OCI-LY7 (cell line): ENCODE measurements at regions not wholly inside any gene's neighbourhood (a gene's known extent, or its start where the extent isn't known, plus 50 kb on each side); places are given as distances from the start of the nearest gene placed in this dataset.

Experiments
- BruUV-seq: library from RNA; stranded (reverse); fragments of 400-500 nt; replicated peaks from 2 replicates; lab custom pipeline; 2021; lab: Mats Ljungman, UMichigan
- CTCF ChIA-PET: fragments of 300-600 bp; sonication (Branson Sonifier 250); formaldehyde crosslinking; loops from one replicate; lab custom pipeline; 2022; ENCODE audit warnings: antibody characterized with exemption; ENCODE audit not compliant: unreplicated experiment; lab: Charles Lee
- POLR2A ChIA-PET: fragments of 300-600 bp; sonication (Branson Sonifier 250); formaldehyde crosslinking; loops from one replicate; lab custom pipeline; 2022; ENCODE audit warnings: antibody characterized with exemption; lab: Charles Lee
- DNase-seq: peaks from one replicate; pipeline ENCODE4 v3.0.0-alpha.2; 2015; ENCODE audit warnings: low spot score
- H2AFZ ChIP-seq: fragments of 200-600 bp; sonication (generic), shearing (Covaris generic); 2 replicates; pipeline ENCODE4 v1.6.1; 2014; ENCODE audit warnings: mild to moderate bottlenecking, antibody characterized with exemption, low read length, moderate library complexity
- H3K27ac ChIP-seq: fragments of 200-600 bp; sonication (generic); 2 replicates; pipeline ENCODE4 v1.5.1; 2014; ENCODE audit warnings: mixed run types, low read depth, mild to moderate bottlenecking, moderate library complexity, low read length, inconsistent platforms; ENCODE audit not compliant: poor library complexity, severe bottlenecking
- H3K36me3 ChIP-seq: fragments of 200-600 bp; sonication (generic); 2 replicates; pipeline ENCODE4 v1.6.1; 2014; ENCODE audit warnings: mild to moderate bottlenecking, antibody characterized with exemption, low read length, moderate library complexity, mixed read lengths; ENCODE audit not compliant: insufficient read depth
- H3K4me1 ChIP-seq: fragments of 200-600 bp; sonication (generic); 2 replicates; pipeline ENCODE4 v1.5.1; 2014; ENCODE audit warnings: mild to moderate bottlenecking, low read length; ENCODE audit not compliant: insufficient read depth, poor library complexity, severe bottlenecking
- H3K4me2 ChIP-seq: fragments of 200-600 bp; sonication (generic); 2 replicates; pipeline ENCODE4 v1.6.1; 2014; ENCODE audit warnings: mild to moderate bottlenecking, low read length
- H3K4me3 ChIP-seq: fragments of 200-600 bp; sonication (generic); 2 replicates; pipeline ENCODE4 v1.5.1; 2014; ENCODE audit warnings: mild to moderate bottlenecking, low read depth, low read length; ENCODE audit not compliant: poor library complexity, severe bottlenecking
- H3K79me2 ChIP-seq: fragments of 200-600 bp; sonication (generic); 2 replicates; pipeline ENCODE4 v1.6.1; 2016; ENCODE audit warnings: low read depth, mild to moderate bottlenecking, low read length, moderate library complexity, mixed read lengths; ENCODE audit not compliant: insufficient read depth
- H3K9me2 ChIP-seq: fragments of 200-600 bp; sonication (generic); 2 replicates; pipeline ENCODE4 v1.6.1; 2016; ENCODE audit warnings: mild to moderate bottlenecking, low read length, mixed read lengths; ENCODE audit not compliant: insufficient read depth
- H3K9me3 ChIP-seq: fragments of 200-600 bp; sonication (generic); 2 replicates; pipeline ENCODE4 v1.6.1; 2014; ENCODE audit warnings: mild to moderate bottlenecking, mixed run types, low read length, mixed read lengths
- H4K20me1 ChIP-seq: fragments of 200-600 bp; sonication (generic); 2 replicates; pipeline ENCODE4 v1.6.1; 2014; ENCODE audit warnings: mild to moderate bottlenecking, antibody characterized with exemption, low read length, moderate library complexity, mixed read lengths; ENCODE audit not compliant: insufficient read depth
- EZH2phosphoT487 ChIP-seq: fragments of 200-600 bp; sonication (generic); IDR thresholded peaks from 2 replicates; pipeline ENCODE4 v1.6.1; 2018; ENCODE audit warnings: low read depth, borderline replicate concordance, mild to moderate bottlenecking, mixed run types, antibody characterized with exemption, low read length, moderate library complexity, mixed read lengths
- intact Hi-C: fragments of 100-400 bp; cut with micrococcal nuclease; formaldehyde crosslinking; loops from one replicate; pipeline ENCODE4 v1.10.0; 2022; ENCODE audit not compliant: unreplicated experiment
- TF ChIP-seq, protein P1 (sequence below): fragments of 200-600 bp; sonication (generic); conservative IDR thresholded peaks from 2 replicates; pipeline ENCODE4 v1.5.1; 2014; ENCODE audit warnings: mild to moderate bottlenecking, antibody characterized with exemption, low read length, moderate library complexity, mixed read lengths

DNA sequence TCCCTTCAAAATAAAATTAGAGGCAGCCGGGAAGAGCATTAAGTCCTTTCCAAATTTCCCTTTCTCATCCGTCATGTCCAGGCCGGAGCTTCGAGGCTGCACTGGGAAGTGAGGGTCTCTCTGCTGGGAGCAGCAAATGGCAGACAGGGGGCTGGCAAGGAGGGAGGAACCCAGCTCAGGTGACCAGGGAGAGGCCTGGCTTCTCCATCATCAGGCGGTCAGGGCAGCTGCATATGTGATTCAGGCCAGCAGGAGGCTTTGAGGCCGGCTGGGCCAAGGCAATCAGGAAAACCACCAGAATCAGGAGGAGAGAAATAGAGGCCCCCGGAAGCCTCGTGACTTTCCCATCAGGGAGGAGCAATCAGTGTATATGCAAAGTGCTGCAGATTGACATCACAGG, 85.0 kb upstream of the RPL38 start:
- H3K9me2 ChIP-seq = no peaks in the 10 kb centered on the region
- ChIA-PET POLR2A (interaction anchor here (0.5 kb wide), 1 partner anchor 1321 kb away, joined by 3 read pairs; no protein-coding TSS in a partner anchor), CTCF (no interaction called here)
- no peak overlapping the region for H3K27ac ChIP-seq
- no peak for DNase-seq
- H4K20me1 ChIP-seq = no peaks in the 10 kb centered on the region
- no peak overlapping the region for H2AFZ ChIP-seq
- no peak overlapping the region for H3K4me3 ChIP-seq
- H3K9me3 ChIP-seq = no peaks in the 10 kb centered on the region
- no peaks in the 10 kb centered on the region for H3K79me2 ChIP-seq
- no peaks in the 10 kb centered on the region for H3K36me3 ChIP-seq
- no peaks in the 10 kb centered on the region for H3K4me1 ChIP-seq
- BruUV-seq = no TSS peak
- H3K4me2 ChIP-seq = no peak overlapping the region
- TF ChIP-seq EZH2phosphoT487 = no peak
- TF ChIP-seq, protein P1, sequence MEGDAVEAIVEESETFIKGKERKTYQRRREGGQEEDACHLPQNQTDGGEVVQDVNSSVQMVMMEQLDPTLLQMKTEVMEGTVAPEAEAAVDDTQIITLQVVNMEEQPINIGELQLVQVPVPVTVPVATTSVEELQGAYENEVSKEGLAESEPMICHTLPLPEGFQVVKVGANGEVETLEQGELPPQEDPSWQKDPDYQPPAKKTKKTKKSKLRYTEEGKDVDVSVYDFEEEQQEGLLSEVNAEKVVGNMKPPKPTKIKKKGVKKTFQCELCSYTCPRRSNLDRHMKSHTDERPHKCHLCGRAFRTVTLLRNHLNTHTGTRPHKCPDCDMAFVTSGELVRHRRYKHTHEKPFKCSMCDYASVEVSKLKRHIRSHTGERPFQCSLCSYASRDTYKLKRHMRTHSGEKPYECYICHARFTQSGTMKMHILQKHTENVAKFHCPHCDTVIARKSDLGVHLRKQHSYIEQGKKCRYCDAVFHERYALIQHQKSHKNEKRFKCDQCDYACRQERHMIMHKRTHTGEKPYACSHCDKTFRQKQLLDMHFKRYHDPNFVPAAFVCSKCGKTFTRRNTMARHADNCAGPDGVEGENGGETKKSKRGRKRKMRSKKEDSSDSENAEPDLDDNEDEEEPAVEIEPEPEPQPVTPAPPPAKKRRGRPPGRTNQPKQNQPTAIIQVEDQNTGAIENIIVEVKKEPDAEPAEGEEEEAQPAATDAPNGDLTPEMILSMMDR = no peak
- intact Hi-C loops = no loop called here

DNA sequence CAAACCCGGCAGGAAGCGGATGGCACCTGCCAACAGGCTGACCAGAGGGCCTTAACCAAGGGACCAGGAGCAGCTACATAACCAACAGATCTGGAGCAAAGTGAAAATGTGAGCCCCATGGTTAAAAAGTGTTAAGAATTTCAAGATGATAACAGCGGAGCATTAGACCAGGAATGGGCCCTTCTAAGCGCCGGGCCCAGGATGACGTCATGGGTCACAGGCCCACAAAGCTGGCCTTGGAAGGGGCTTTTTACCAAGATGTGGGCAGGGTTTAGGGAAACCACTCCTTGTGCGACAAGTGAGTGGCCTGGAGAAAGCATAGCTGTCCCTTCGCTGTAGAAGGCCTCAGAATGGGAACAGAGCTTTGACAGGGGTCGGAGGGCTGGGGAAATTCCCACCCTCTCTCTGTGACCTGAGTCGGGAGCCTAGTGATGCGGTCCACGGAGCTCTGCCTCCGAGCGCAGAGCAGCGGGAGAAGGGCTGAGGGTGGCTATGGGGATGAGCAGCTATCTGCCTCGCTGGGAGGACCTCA, 84.4 kb upstream of the RPL38 start:
- Histone ChIP-seq H3K9me2 (no peaks in the 10 kb centered on the region), H2AFZ (no peak overlapping the region)
- intact Hi-C loops = no loop called here

DNA sequence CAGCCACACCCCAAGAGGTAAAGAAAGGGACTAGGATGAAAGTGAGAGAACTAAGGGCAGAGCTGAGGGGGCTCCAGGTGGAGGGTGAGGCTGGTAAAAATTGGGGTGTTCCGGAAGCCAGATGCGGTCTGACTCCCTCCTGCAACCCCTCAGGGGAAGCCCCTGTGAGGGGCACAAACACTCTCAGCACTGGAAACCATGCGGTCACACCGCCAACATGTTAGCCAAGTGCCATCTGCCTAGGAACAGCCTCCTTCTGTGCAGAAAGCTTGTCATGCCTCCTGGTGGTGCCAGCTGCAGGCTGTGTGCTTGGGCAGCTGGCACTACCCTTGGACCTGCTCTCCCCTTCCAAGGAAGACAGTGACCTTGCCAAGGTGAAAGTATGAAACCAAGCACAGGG, 83.5 kb upstream of the RPL38 start:
- H3K4me1 ChIP-seq = no peaks in the 10 kb centered on the region
- no peaks in the 10 kb centered on the region for H3K9me3 ChIP-seq
- CTCF ChIA-PET = no interaction called here
- no peak for DNase-seq
- H3K79me2 ChIP-seq = no peaks in the 10 kb centered on the region
- BruUV-seq = no TSS peak
- no peak overlapping the region for H3K4me3 ChIP-seq
- H3K9me2 ChIP-seq = no peaks in the 10 kb centered on the region
- no peaks in the 10 kb centered on the region for H3K36me3 ChIP-seq
- no peak overlapping the region for H2AFZ ChIP-seq
- intact Hi-C loops = no loop called here
- no peak overlapping the region for H3K4me2 ChIP-seq
- H3K27ac ChIP-seq = no peak overlapping the region
- TF ChIP-seq, protein P1 = no peak
- TF ChIP-seq EZH2phosphoT487 = no peak
- H4K20me1 ChIP-seq = no peaks in the 10 kb centered on the region
- POLR2A ChIA-PET = no interaction called here

More for the DNA sequence above, 84.4 kb upstream of the RPL38 start:
- ChIA-PET POLR2A (no interaction called here), CTCF (no interaction called here)
- Histone ChIP-seq H3K27ac (no peak overlapping the region), H3K4me1 (no peaks in the 10 kb centered on the region), H3K36me3 (no peaks in the 10 kb centered on the region), H3K9me3 (no peaks in the 10 kb centered on the region), H3K4me2 (no peak overlapping the region), H4K20me1 (no peaks in the 10 kb centered on the region), H3K79me2 (no peaks in the 10 kb centered on the region), H3K4me3 (no peak overlapping the region)
- no TSS peak for BruUV-seq
- no peak for DNase-seq
- TF ChIP-seq EZH2phosphoT487 = no peak
- TF ChIP-seq, protein P1 = no peak
